Type B pancreatic cell (in vitro differentiated cells): ENCODE measurements at regions not wholly inside any gene's neighbourhood (a gene's known extent, or its start where the extent isn't known, plus 50 kb on each side); places are given as distances from the start of the nearest gene placed in this dataset.

Source experiments
- DNase-seq: peaks from one replicate; pipeline ENCODE4 v3.0.0; 2021; ENCODE audit warnings: mixed read lengths; ENCODE audit not compliant: unreplicated experiment; ENCODE audit errors: extremely low spot score
- H3K27ac Mint-ChIP-seq: 2 replicates; pipeline ENCODE4 v1.8.0; 2021; ENCODE audit warnings: mild to moderate bottlenecking, mixed read lengths
- H3K27me3 Mint-ChIP-seq: 2 replicates; pipeline ENCODE4 v1.8.0; 2021; ENCODE audit warnings: mixed read lengths
- H3K36me3 Mint-ChIP-seq: 2 replicates; pipeline ENCODE4 v1.8.0; 2021; ENCODE audit warnings: mixed read lengths
- H3K4me1 Mint-ChIP-seq: one replicate; pipeline ENCODE4 v1.8.0; 2021; ENCODE audit warnings: mixed read lengths; ENCODE audit not compliant: unreplicated experiment
- H3K4me3 Mint-ChIP-seq: 2 replicates; pipeline ENCODE4 v1.8.0; 2021; ENCODE audit warnings: mild to moderate bottlenecking, mixed read lengths
- H3K9me3 Mint-ChIP-seq: 2 replicates; pipeline ENCODE4 v1.8.0; 2021; ENCODE audit warnings: mixed read lengths
- CTCF ChIP-seq: fragments of 200-600 bp; sonication (generic); conservative IDR thresholded peaks from 2 replicates; pipeline ENCODE4 v1.5.0; 2021; ENCODE audit warnings: antibody characterized with exemption, mild to moderate bottlenecking

DNA sequence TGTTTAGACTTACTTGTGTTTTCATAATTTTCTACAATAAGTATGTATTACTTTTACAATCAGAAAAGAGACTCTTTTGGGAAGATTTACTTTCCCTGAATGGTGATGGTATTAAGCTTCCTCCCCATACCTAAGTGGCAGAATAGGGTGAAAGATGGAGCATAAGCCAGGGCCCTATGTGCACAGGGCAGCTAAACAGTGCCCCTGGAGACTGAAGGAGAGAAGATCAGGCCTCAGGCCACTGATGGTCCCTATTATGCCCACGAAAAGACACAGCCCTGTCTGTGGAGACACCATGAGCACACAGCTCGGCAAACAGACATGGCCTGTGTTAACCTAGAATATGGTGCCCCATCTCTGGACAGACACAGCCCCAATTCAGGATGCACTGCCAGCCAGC lies 139.4 kb downstream of the OAT start:
- TF ChIP-seq CTCF: no peak
- Mint-ChIP-seq H3K4me3 (no peak overlapping the region), H3K4me1 (peaks cover 4% of the 10 kb centered on the region), H3K27me3 (peaks cover 5% of the 10 kb centered on the region), H3K27ac (no peak overlapping the region), H3K36me3 (no peaks in the 10 kb centered on the region), H3K9me3 (peaks cover 2% of the 10 kb centered on the region)
- DNase-seq: no peak

DNA sequence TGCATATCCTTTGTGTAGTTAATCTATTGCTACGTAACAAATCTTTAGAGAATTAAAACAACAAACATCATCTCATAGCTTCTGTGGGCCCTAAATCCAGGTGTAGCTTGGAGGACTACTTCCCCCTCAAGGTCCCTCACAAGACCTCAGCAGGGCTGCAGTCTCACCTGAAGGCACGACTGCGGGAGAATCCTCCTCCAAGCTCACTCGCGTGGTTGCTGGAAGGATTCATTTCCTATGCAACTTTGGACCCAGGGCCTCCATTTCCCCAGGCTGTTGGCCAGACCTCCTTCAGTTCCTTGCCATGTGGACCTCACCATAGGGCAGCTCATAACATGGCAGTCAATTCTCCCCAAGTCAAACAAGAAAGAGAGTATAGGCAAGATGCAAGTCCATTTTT lies 140.4 kb downstream of the OAT start:
- H3K27me3 Mint-ChIP-seq: peaks cover 5% of the 10 kb centered on the region
- TF ChIP-seq CTCF: no peak
- DNase-seq: no peak
- H3K9me3 Mint-ChIP-seq: peaks cover 8% of the 10 kb centered on the region
- no peaks in the 10 kb centered on the region for H3K36me3 Mint-ChIP-seq
- H3K4me3 Mint-ChIP-seq: no peak overlapping the region
- no peaks in the 10 kb centered on the region for H3K4me1 Mint-ChIP-seq
- H3K27ac Mint-ChIP-seq: no peak overlapping the region

GRCh38 chr10:124273141-124273540 lies 145.6 kb downstream of the OAT start:
- Mint-ChIP-seq H3K36me3 (no peaks in the 10 kb centered on the region), H3K27me3 (peaks cover 13% of the 10 kb centered on the region), H3K27ac (no peak overlapping the region), H3K9me3 (peaks cover 8% of the 10 kb centered on the region), H3K4me1 (no peaks in the 10 kb centered on the region), H3K4me3 (no peak overlapping the region)
- no peak for TF ChIP-seq CTCF
- DNase-seq: no peak

- no peak for TF ChIP-seq CTCF
- DNase-seq: no peak
- Mint-ChIP-seq H3K27me3 (peaks cover 17% of the 10 kb centered on the region), H3K4me3 (no peak overlapping the region), H3K27ac (no peak overlapping the region), H3K36me3 (no peaks in the 10 kb centered on the region), H3K9me3 (peaks cover 8% of the 10 kb centered on the region), H3K4me1 (peaks cover 5% of the 10 kb centered on the region)
Measured at GRCh38 chr10:124271676-124272075, 147.0 kb downstream of the OAT start.

- Mint-ChIP-seq H3K27me3 (peaks cover 17% of the 10 kb centered on the region), H3K4me1 (peaks cover 5% of the 10 kb centered on the region), H3K36me3 (no peaks in the 10 kb centered on the region), H3K9me3 (peaks cover 8% of the 10 kb centered on the region), H3K4me3 (no peak overlapping the region), H3K27ac (no peak overlapping the region)
- no peak for TF ChIP-seq CTCF
- DNase-seq: no peak
Measured at GRCh38 chr10:124270530-124271327, 148.0 kb downstream of the OAT start.
